Activated naive CD4-positive, alpha-beta T cell treated with anti-CD3 and anti-CD28 coated beads, Interleukin-2, amount 10 ng/mL, durations not matched to agents 7 days and 5 days (primary cell): ENCODE measurements at regions not wholly inside any gene's neighbourhood (a gene's known extent, or its start where the extent isn't known, plus 50 kb on each side); places are given as distances from the start of the nearest gene placed in this dataset.

ENCODE experiments used
- CTCF ChIA-PET: fragments of 350-600 bp; sonication (Branson Sonifier 250); formaldehyde crosslinking; loops from one replicate; lab custom pipeline; 2021; ENCODE audit warnings: antibody characterized with exemption; lab: Charles Lee
- DNase-seq: peaks from one replicate; pipeline ENCODE4 v3.0.0-alpha.2; 2020
- H3K27ac Mint-ChIP-seq: one replicate; pipeline ENCODE4 v1.8.0; 2021; ENCODE audit warnings: mild to moderate bottlenecking, moderate library complexity, mixed read lengths
- H3K27me3 Mint-ChIP-seq: one replicate; pipeline ENCODE4 v1.8.0; 2021; ENCODE audit warnings: mild to moderate bottlenecking, mixed read lengths
- H3K36me3 Mint-ChIP-seq: one replicate; pipeline ENCODE4 v1.8.0; 2021; ENCODE audit warnings: mixed read lengths
- H3K4me1 Mint-ChIP-seq: one replicate; pipeline ENCODE4 v1.8.0; 2021; ENCODE audit warnings: mixed read lengths
- H3K4me3 Mint-ChIP-seq: one replicate; pipeline ENCODE4 v1.8.0; 2021; ENCODE audit warnings: mild to moderate bottlenecking, moderate library complexity, mixed read lengths
- H3K9me3 Mint-ChIP-seq: one replicate; pipeline ENCODE4 v1.8.0; 2021; ENCODE audit warnings: mixed read lengths

- H3K4me3 Mint-ChIP-seq: no peak overlapping the region
- CTCF ChIA-PET: no interaction called here
- no peaks in the 10 kb centered on the region for H3K4me1 Mint-ChIP-seq
- no peaks in the 10 kb centered on the region for H3K27me3 Mint-ChIP-seq
- no peaks in the 10 kb centered on the region for H3K36me3 Mint-ChIP-seq
- DNase-seq: no peak
- peaks cover 2% of the 10 kb centered on the region for H3K9me3 Mint-ChIP-seq
- H3K27ac Mint-ChIP-seq: no peak overlapping the region
Measured at GRCh38 chr20:39839399-39840119, 849.5 kb downstream of the MAFB start.

GRCh38 chr20:39837561-39837960, 851.5 kb downstream of the MAFB start:
- no peaks in the 10 kb centered on the region for H3K27me3 Mint-ChIP-seq
- H3K27ac Mint-ChIP-seq: no peak overlapping the region
- no peak for DNase-seq
- peaks cover 2% of the 10 kb centered on the region for H3K9me3 Mint-ChIP-seq
- H3K4me3 Mint-ChIP-seq: no peak overlapping the region
- no peaks in the 10 kb centered on the region for H3K36me3 Mint-ChIP-seq
- CTCF ChIA-PET: no interaction called here
- no peaks in the 10 kb centered on the region for H3K4me1 Mint-ChIP-seq

GRCh38 chr20:39835130-39835842, 853.8 kb downstream of the MAFB start:
- Mint-ChIP-seq H3K9me3 (peaks cover 2% of the 10 kb centered on the region), H3K4me1 (no peaks in the 10 kb centered on the region), H3K27me3 (no peaks in the 10 kb centered on the region), H3K4me3 (no peak overlapping the region), H3K27ac (no peak overlapping the region), H3K36me3 (no peaks in the 10 kb centered on the region)
- no peak for DNase-seq
- CTCF ChIA-PET: no interaction called here

GRCh38 chr20:39830903-39831302, 858.1 kb downstream of the MAFB start:
- Mint-ChIP-seq H3K9me3 (no peaks in the 10 kb centered on the region), H3K27me3 (no peaks in the 10 kb centered on the region), H3K4me3 (no peak overlapping the region), H3K36me3 (no peaks in the 10 kb centered on the region), H3K4me1 (no peaks in the 10 kb centered on the region), H3K27ac (no peak overlapping the region)
- no peak for DNase-seq
- CTCF ChIA-PET: no interaction called here

- Mint-ChIP-seq H3K27me3 (no peaks in the 10 kb centered on the region), H3K27ac (no peak overlapping the region), H3K4me1 (no peaks in the 10 kb centered on the region), H3K36me3 (no peaks in the 10 kb centered on the region), H3K4me3 (no peak overlapping the region), H3K9me3 (no peaks in the 10 kb centered on the region)
- CTCF ChIA-PET: no interaction called here
- no peak for DNase-seq
Measured at GRCh38 chr20:39829661-39830060, 859.4 kb downstream of the MAFB start.

GRCh38 chr20:39829256-39829655, 859.8 kb downstream of the MAFB start:
- CTCF ChIA-PET: no interaction called here
- H3K4me1 Mint-ChIP-seq: no peaks in the 10 kb centered on the region
- no peak overlapping the region for H3K4me3 Mint-ChIP-seq
- no peaks in the 10 kb centered on the region for H3K36me3 Mint-ChIP-seq
- no peaks in the 10 kb centered on the region for H3K9me3 Mint-ChIP-seq
- DNase-seq: no peak
- no peaks in the 10 kb centered on the region for H3K27me3 Mint-ChIP-seq
- H3K27ac Mint-ChIP-seq: no peak overlapping the region

- H3K4me1 Mint-ChIP-seq: no peaks in the 10 kb centered on the region
- no peaks in the 10 kb centered on the region for H3K9me3 Mint-ChIP-seq
- H3K4me3 Mint-ChIP-seq: no peak overlapping the region
- H3K27ac Mint-ChIP-seq: no peak overlapping the region
- no peaks in the 10 kb centered on the region for H3K27me3 Mint-ChIP-seq
- no peak for DNase-seq
- H3K36me3 Mint-ChIP-seq: no peaks in the 10 kb centered on the region
- CTCF ChIA-PET: no interaction called here
Measured at GRCh38 chr20:39825950-39826349, 863.1 kb downstream of the MAFB start.

GRCh38 chr20:39825524-39825923, 863.4 kb downstream of the DHX35 start:
- Mint-ChIP-seq H3K27me3 (no peaks in the 10 kb centered on the region), H3K4me1 (no peaks in the 10 kb centered on the region), H3K9me3 (no peaks in the 10 kb centered on the region), H3K27ac (no peak overlapping the region), H3K36me3 (no peaks in the 10 kb centered on the region), H3K4me3 (no peak overlapping the region)
- CTCF ChIA-PET: no interaction called here
- no peak for DNase-seq

- no peak overlapping the region for H3K27ac Mint-ChIP-seq
- H3K36me3 Mint-ChIP-seq: no peaks in the 10 kb centered on the region
- H3K4me3 Mint-ChIP-seq: no peak overlapping the region
- CTCF ChIA-PET: no interaction called here
- H3K9me3 Mint-ChIP-seq: no peaks in the 10 kb centered on the region
- no peaks in the 10 kb centered on the region for H3K4me1 Mint-ChIP-seq
- DNase-seq: no peak
- no peaks in the 10 kb centered on the region for H3K27me3 Mint-ChIP-seq
Measured at GRCh38 chr20:39823224-39823623, 861.1 kb downstream of the DHX35 start.

- Mint-ChIP-seq H3K27ac (no peak overlapping the region), H3K36me3 (no peaks in the 10 kb centered on the region), H3K9me3 (no peaks in the 10 kb centered on the region), H3K4me3 (no peak overlapping the region), H3K4me1 (no peaks in the 10 kb centered on the region), H3K27me3 (no peaks in the 10 kb centered on the region)
- CTCF ChIA-PET: no interaction called here
- DNase-seq: no peak
Measured at GRCh38 chr20:39822667-39823066, 860.5 kb downstream of the DHX35 start.

- H3K4me1 Mint-ChIP-seq: no peaks in the 10 kb centered on the region
- no peak overlapping the region for H3K27ac Mint-ChIP-seq
- H3K9me3 Mint-ChIP-seq: peaks cover 2% of the 10 kb centered on the region
- H3K27me3 Mint-ChIP-seq: no peaks in the 10 kb centered on the region
- DNase-seq: no peak
- CTCF ChIA-PET: no interaction called here
- no peak overlapping the region for H3K4me3 Mint-ChIP-seq
- H3K36me3 Mint-ChIP-seq: no peaks in the 10 kb centered on the region
Measured at GRCh38 chr20:39813190-39813829, 851.2 kb downstream of the DHX35 start.

- Mint-ChIP-seq H3K27ac (no peak overlapping the region), H3K9me3 (peaks cover 2% of the 10 kb centered on the region), H3K36me3 (no peaks in the 10 kb centered on the region), H3K4me3 (no peak overlapping the region), H3K27me3 (no peaks in the 10 kb centered on the region), H3K4me1 (no peaks in the 10 kb centered on the region)
- DNase-seq: no peak
- CTCF ChIA-PET: no interaction called here
Measured at GRCh38 chr20:39812116-39812515, 850.0 kb downstream of the DHX35 start.

- no peak overlapping the region for H3K4me3 Mint-ChIP-seq
- H3K9me3 Mint-ChIP-seq: peaks cover 2% of the 10 kb centered on the region
- H3K27me3 Mint-ChIP-seq: no peaks in the 10 kb centered on the region
- H3K36me3 Mint-ChIP-seq: no peaks in the 10 kb centered on the region
- CTCF ChIA-PET: no interaction called here
- DNase-seq: no peak
- no peak overlapping the region for H3K27ac Mint-ChIP-seq
- no peaks in the 10 kb centered on the region for H3K4me1 Mint-ChIP-seq
Measured at GRCh38 chr20:39810309-39810708, 848.2 kb downstream of the DHX35 start.

- no peak overlapping the region for H3K4me3 Mint-ChIP-seq
- no peaks in the 10 kb centered on the region for H3K27me3 Mint-ChIP-seq
- CTCF ChIA-PET: no interaction called here
- no peaks in the 10 kb centered on the region for H3K36me3 Mint-ChIP-seq
- no peak for DNase-seq
- no peak overlapping the region for H3K27ac Mint-ChIP-seq
- H3K9me3 Mint-ChIP-seq: peaks cover 2% of the 10 kb centered on the region
- H3K4me1 Mint-ChIP-seq: no peaks in the 10 kb centered on the region
Measured at GRCh38 chr20:39808613-39809012, 846.5 kb downstream of the DHX35 start.

- CTCF ChIA-PET: no interaction called here
- Mint-ChIP-seq H3K4me1 (no peaks in the 10 kb centered on the region), H3K27ac (no peak overlapping the region), H3K4me3 (no peak overlapping the region), H3K27me3 (no peaks in the 10 kb centered on the region), H3K9me3 (peaks cover 1% of the 10 kb centered on the region), H3K36me3 (no peaks in the 10 kb centered on the region)
- no peak for DNase-seq
Measured at GRCh38 chr20:39800548-39800947, 838.4 kb downstream of the DHX35 start.
